ENCODE measurements at regions not wholly inside any gene's neighbourhood (a gene's known extent, or its start where the extent isn't known, plus 50 kb on each side); places are given as distances from the start of the nearest gene placed in this dataset.

DNA sequence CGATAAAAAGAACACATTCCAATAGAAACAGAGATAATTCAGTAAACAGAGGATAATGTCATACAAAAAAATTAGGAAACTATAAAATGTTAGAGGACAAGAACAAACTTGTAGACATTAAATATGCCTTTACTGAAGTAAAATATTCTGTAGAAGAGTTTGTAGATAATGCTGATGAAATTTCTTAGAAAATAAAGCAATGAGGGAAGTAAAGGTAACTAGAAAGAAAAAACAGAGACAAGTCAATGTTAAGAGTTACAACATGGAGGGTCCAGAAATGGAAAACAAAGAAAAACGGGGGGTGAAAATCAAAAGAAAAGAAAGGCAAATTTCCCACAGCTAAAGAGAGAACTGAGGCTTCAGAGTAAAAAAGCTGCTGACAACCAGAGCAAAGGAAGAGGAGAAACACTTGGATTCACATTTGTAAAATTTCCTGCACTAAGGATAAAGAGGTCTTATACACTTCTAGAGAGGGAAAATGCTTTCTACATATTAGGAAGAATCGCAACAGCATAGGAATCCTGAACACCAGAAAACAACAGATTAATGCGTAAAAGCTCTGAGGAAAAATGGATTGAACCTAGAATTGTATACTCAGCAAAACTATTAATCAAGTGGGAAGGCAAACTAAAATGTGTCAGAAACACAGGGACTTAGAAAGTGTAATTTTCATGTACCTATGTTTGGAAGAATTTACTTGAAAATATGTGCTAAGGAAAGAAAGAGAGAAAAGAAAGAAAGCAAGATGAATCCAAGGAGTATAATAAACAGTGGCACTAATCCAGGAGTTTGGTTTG is 55.0 kb upstream of the AGR3 start:
- no peaks in the 10 kb centered on the region for H3K79me2 ChIP-seq (ENCODE audit: low read length)
- no peak overlapping the region for H3K27ac ChIP-seq (ENCODE audit: low read length)
- no peaks in the 10 kb centered on the region for H3K4me1 ChIP-seq (ENCODE audit: low read length)
- H3K27me3 ChIP-seq (replicated peaks; ENCODE audit: insufficient read depth, low read length): no peaks in the 10 kb centered on the region
- no peak overlapping the region for H2AFZ ChIP-seq (ENCODE audit: low read length)
- DNase-seq: no peak
- no peak overlapping the region for H3K9ac ChIP-seq (ENCODE audit: low read length)
- no peaks in the 10 kb centered on the region for H3K9me3 ChIP-seq (replicated peaks; ENCODE audit: insufficient read depth, low read length)
- H3F3A ChIP-seq (ENCODE audit: insufficient read depth, low read length): no peaks in the 10 kb centered on the region
- H4K20me1 ChIP-seq (ENCODE audit: insufficient read depth, low read length): no peaks in the 10 kb centered on the region
- no peak overlapping the region for H3K4me2 ChIP-seq (ENCODE audit: low read depth, low read length)
- H3K9me2 ChIP-seq (replicated peaks; ENCODE audit: insufficient read depth, low read length): no peaks in the 10 kb centered on the region
- no peak overlapping the region for H3K4me3 ChIP-seq (ENCODE audit: low read length)
- TF ChIP-seq EZH2 (optimal IDR thresholded peaks at IDR 0.05; ENCODE audit: low read depth, low read length) (no peak), EZH2phosphoT487 (IDR thresholded peaks at IDR 0.05; ENCODE audit: low read length) (no peak), CTCF (IDR thresholded peaks at IDR 0.05; ENCODE audit: low read length) (no peak)
- no peaks in the 10 kb centered on the region for H3K36me3 ChIP-seq (replicated peaks; ENCODE audit: insufficient read depth, low read length)

DNA sequence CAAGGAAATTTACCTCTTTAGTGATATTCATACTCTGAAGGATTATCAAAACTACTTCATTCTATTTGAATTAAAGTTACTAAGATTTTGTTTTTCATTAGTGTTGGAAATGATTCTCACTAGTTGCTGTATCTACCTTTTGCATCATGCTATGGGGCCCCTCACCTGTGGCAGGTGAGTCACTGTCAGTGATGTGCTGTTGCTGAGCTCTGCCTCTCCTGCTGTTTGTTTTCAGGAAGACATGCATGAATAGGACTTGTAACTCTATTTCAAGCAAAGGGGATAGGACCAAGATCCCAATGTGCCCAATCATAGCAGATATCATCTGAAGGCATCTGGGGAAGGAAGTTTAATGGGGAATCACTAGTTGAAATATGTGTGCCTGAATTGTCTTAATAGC is 57.4 kb upstream of the AGR3 start:
- H3K27ac ChIP-seq (ENCODE audit: low read length): no peak overlapping the region
- no peaks in the 10 kb centered on the region for H3K27me3 ChIP-seq (replicated peaks; ENCODE audit: insufficient read depth, low read length)
- no peak overlapping the region for H3K4me3 ChIP-seq (ENCODE audit: low read length)
- H3K4me2 ChIP-seq (ENCODE audit: low read depth, low read length): no peak overlapping the region
- H2AFZ ChIP-seq (ENCODE audit: low read length): no peak overlapping the region
- no peaks in the 10 kb centered on the region for H3F3A ChIP-seq (ENCODE audit: insufficient read depth, low read length)
- no peaks in the 10 kb centered on the region for H3K9me3 ChIP-seq (replicated peaks; ENCODE audit: insufficient read depth, low read length)
- H3K36me3 ChIP-seq (replicated peaks; ENCODE audit: insufficient read depth, low read length): no peaks in the 10 kb centered on the region
- TF ChIP-seq EZH2 (optimal IDR thresholded peaks at IDR 0.05; ENCODE audit: low read depth, low read length) (no peak), EZH2phosphoT487 (IDR thresholded peaks at IDR 0.05; ENCODE audit: low read length) (no peak)
- no peak for DNase-seq
- no peak overlapping the region for H3K9ac ChIP-seq (ENCODE audit: low read length)
- no peaks in the 10 kb centered on the region for H3K9me2 ChIP-seq (replicated peaks; ENCODE audit: insufficient read depth, low read length)
- no peaks in the 10 kb centered on the region for H3K79me2 ChIP-seq (ENCODE audit: low read length)
- no peaks in the 10 kb centered on the region for H4K20me1 ChIP-seq (ENCODE audit: insufficient read depth, low read length)
- H3K4me1 ChIP-seq (ENCODE audit: low read length): no peaks in the 10 kb centered on the region

DNA sequence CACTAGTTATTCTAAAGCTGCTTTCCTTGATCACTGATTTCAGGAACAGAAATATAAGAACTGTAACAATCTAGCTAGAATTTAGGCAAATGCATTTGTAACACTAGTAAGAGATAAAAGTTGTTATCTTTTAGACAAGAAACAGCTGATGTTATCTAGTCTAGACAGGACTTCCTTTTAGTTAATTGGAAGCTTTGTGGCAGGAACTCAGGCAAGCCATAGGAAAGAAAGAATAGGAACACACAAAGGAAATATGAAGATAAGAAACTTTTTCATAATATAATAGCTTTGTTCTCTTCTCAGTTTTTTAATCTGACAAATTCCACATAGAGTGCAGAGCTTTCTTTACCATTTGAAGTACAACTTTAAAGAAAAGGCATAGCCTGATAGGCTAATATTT is 59.0 kb upstream of the AGR3 start:
- H3K9me2 ChIP-seq (replicated peaks; ENCODE audit: insufficient read depth, low read length): no peaks in the 10 kb centered on the region
- H3K36me3 ChIP-seq (replicated peaks; ENCODE audit: insufficient read depth, low read length): no peaks in the 10 kb centered on the region
- no peaks in the 10 kb centered on the region for H3K4me1 ChIP-seq (ENCODE audit: low read length)
- H3F3A ChIP-seq (ENCODE audit: insufficient read depth, low read length): no peaks in the 10 kb centered on the region
- H3K9ac ChIP-seq (ENCODE audit: low read length): no peak overlapping the region
- no peak overlapping the region for H2AFZ ChIP-seq (ENCODE audit: low read length)
- no peak overlapping the region for H3K27ac ChIP-seq (ENCODE audit: low read length)
- TF ChIP-seq EZH2phosphoT487 (IDR thresholded peaks at IDR 0.05; ENCODE audit: low read length) (no peak), EZH2 (optimal IDR thresholded peaks at IDR 0.05; ENCODE audit: low read depth, low read length) (no peak), CTCF (IDR thresholded peaks at IDR 0.05; ENCODE audit: low read length) (no peak)
- no peak overlapping the region for H3K4me3 ChIP-seq (ENCODE audit: low read length)
- no peaks in the 10 kb centered on the region for H3K27me3 ChIP-seq (replicated peaks; ENCODE audit: insufficient read depth, low read length)
- no peaks in the 10 kb centered on the region for H3K79me2 ChIP-seq (ENCODE audit: low read length)
- no peak for DNase-seq
- no peaks in the 10 kb centered on the region for H4K20me1 ChIP-seq (ENCODE audit: insufficient read depth, low read length)
- H3K9me3 ChIP-seq (replicated peaks; ENCODE audit: insufficient read depth, low read length): no peaks in the 10 kb centered on the region
- no peak overlapping the region for H3K4me2 ChIP-seq (ENCODE audit: low read depth, low read length)

DNA sequence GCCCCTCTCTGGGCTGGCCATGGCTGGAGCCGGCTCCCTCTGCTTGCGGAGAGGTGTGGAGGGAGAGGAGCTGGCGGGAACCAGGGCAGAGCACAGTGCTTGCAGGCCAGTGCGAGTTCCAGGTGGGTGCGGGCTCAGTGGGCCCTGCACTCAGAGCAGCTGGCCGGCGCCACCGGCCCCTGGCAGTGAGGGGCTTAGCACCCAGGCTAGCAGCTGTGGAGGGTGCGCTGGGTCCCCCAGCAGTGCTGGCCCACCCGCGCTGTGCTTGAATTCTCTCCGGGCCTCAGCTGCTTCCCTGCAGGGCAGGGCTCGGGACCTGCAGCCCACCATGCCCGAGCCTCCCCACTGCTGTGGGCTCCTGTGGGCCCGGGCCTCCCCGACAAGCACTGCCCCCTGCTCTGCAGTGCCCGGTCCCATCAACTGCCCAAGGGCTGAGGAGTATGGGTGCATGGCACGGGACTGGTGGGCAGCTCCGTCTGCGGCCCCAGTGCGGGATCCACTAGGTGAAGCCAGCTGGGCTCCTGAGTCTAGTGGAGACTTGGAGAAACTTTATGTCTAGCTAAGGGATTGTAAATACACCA is 61.2 kb upstream of the AGR3 start:
- no peaks in the 10 kb centered on the region for H3K79me2 ChIP-seq (ENCODE audit: low read length)
- H3K4me1 ChIP-seq (ENCODE audit: low read length): no peaks in the 10 kb centered on the region
- no peaks in the 10 kb centered on the region for H3K36me3 ChIP-seq (replicated peaks; ENCODE audit: insufficient read depth, low read length)
- no peak overlapping the region for H3K4me3 ChIP-seq (ENCODE audit: low read length)
- no peak overlapping the region for H3K27ac ChIP-seq (ENCODE audit: low read length)
- TF ChIP-seq EZH2phosphoT487 (IDR thresholded peaks at IDR 0.05; ENCODE audit: low read length) (no peak), EZH2 (optimal IDR thresholded peaks at IDR 0.05; ENCODE audit: low read depth, low read length) (no peak), CTCF (IDR thresholded peaks at IDR 0.05; ENCODE audit: low read length) (no peak)
- H3K9me3 ChIP-seq (replicated peaks; ENCODE audit: insufficient read depth, low read length): no peaks in the 10 kb centered on the region
- H3K4me2 ChIP-seq (ENCODE audit: low read depth, low read length): no peak overlapping the region
- H3F3A ChIP-seq (ENCODE audit: insufficient read depth, low read length): no peaks in the 10 kb centered on the region
- DNase-seq: no peak
- H2AFZ ChIP-seq (ENCODE audit: low read length): no peak overlapping the region
- H3K27me3 ChIP-seq (replicated peaks; ENCODE audit: insufficient read depth, low read length): no peaks in the 10 kb centered on the region
- no peaks in the 10 kb centered on the region for H4K20me1 ChIP-seq (ENCODE audit: insufficient read depth, low read length)
- no peak overlapping the region for H3K9ac ChIP-seq (ENCODE audit: low read length)
- no peaks in the 10 kb centered on the region for H3K9me2 ChIP-seq (replicated peaks; ENCODE audit: insufficient read depth, low read length)

Measured in MM.1S (cell line).